CD4-positive, alpha-beta memory T cell (primary cell): ENCODE measurements at regions not wholly inside any gene's neighbourhood (a gene's known extent, or its start where the extent isn't known, plus 50 kb on each side); places are given as distances from the start of the nearest gene placed in this dataset.
"Not testable (repeated sequence)": the region's sequence is repeated elsewhere in the genome, so short reads cannot be mapped to it uniquely, and the experiment has no call there.

Source experiments
- CTCF ChIA-PET: fragments of 350-600 bp; sonication (Branson Sonifier 250); formaldehyde crosslinking; loops from one replicate; lab custom pipeline; 2021; ENCODE audit warnings: inconsistent platforms; ENCODE audit not compliant: partially characterized antibody; lab: Charles Lee
- POLR2A ChIA-PET: fragments of 350-600 bp; sonication (Branson Sonifier 250); formaldehyde crosslinking; loops from one replicate; lab custom pipeline; 2021; ENCODE audit not compliant: partially characterized antibody; lab: Charles Lee
- DNase-seq, 5 donors: peaks; one replicate each; pipeline versions ENCODE4 v3.0.0 to v3.0.0-alpha.2; 2020 to 2022; ENCODE audit warnings: mixed read lengths in 1 of 5
- H3K27ac ChIP-seq: one replicate; pipeline ENCODE4 v1.7.0; 2013; ENCODE audit warnings: low read depth, low read length
- H3K27me3 ChIP-seq: 2 replicates; pipeline ENCODE4 v1.7.0; 2013; ENCODE audit warnings: mild to moderate bottlenecking, low read length, moderate library complexity; ENCODE audit not compliant: insufficient read depth
- H3K36me3 ChIP-seq: 2 replicates; pipeline ENCODE4 v1.7.0; 2013; ENCODE audit warnings: mild to moderate bottlenecking, low read length, moderate library complexity; ENCODE audit not compliant: insufficient read depth
- H3K4me1 ChIP-seq: 2 replicates; pipeline ENCODE4 v1.7.0; 2013; ENCODE audit warnings: mild to moderate bottlenecking, low read length, moderate library complexity; ENCODE audit not compliant: insufficient read depth
- H3K4me3 ChIP-seq, 2 donors: one replicate each; pipeline ENCODE4 v1.7.0; 2013; ENCODE audit warnings: low read length in 2 of 2, mild to moderate bottlenecking in 1 of 2
- H3K9me3 ChIP-seq, 2 donors: one replicate each; pipeline ENCODE4 v1.7.0; 2013; ENCODE audit warnings: low read length in 2 of 2, control low read depth in 1 of 2; ENCODE audit not compliant: control insufficient read depth in 1 of 2
- H3K27ac Mint-ChIP-seq, 7 donors: one replicate each; pipeline ENCODE4 v1.8.0; 2020 to 2021; ENCODE audit warnings: mixed read lengths in 7 of 7, mild to moderate bottlenecking in 6 of 7, inconsistent platforms in 3 of 7, moderate library complexity in 3 of 7
- H3K27me3 Mint-ChIP-seq, 2 donors: one replicate each; pipeline ENCODE4 v1.8.0; 2020 to 2021; ENCODE audit warnings: mixed read lengths in 2 of 2
- H3K36me3 Mint-ChIP-seq, 2 donors: one replicate each; pipeline ENCODE4 v1.8.0; 2020 to 2021; ENCODE audit warnings: mixed read lengths in 2 of 2, inconsistent platforms in 1 of 2, mild to moderate bottlenecking in 1 of 2
- H3K4me1 Mint-ChIP-seq, 4 donors: one replicate each; pipeline ENCODE4 v1.8.0; 2020 to 2021; ENCODE audit warnings: mixed read lengths in 4 of 4, mild to moderate bottlenecking in 1 of 4
- H3K4me3 Mint-ChIP-seq, 8 donors: one replicate each; pipeline ENCODE4 v1.8.0; 2020 to 2021; ENCODE audit warnings: mixed read lengths in 8 of 8, mild to moderate bottlenecking in 7 of 8, moderate library complexity in 6 of 8, inconsistent platforms in 3 of 8
- H3K9me3 Mint-ChIP-seq, 8 donors: one replicate each; pipeline ENCODE4 v1.8.0; 2020 to 2021; ENCODE audit warnings: mixed read lengths in 8 of 8, mild to moderate bottlenecking in 5 of 8, inconsistent platforms in 3 of 8, moderate library complexity in 1 of 8
- intact Hi-C: fragments of 100-400 bp; cut with micrococcal nuclease; formaldehyde crosslinking; loops from one replicate; pipeline ENCODE4 v1.15.1; 2023

- H3K36me3 Mint-ChIP-seq, DNase-seq, H3K4me3 ChIP-seq, H3K27ac ChIP-seq, H3K27me3 Mint-ChIP-seq, POLR2A ChIA-PET, H3K27ac Mint-ChIP-seq, CTCF ChIA-PET, H3K4me1 ChIP-seq, H3K9me3 Mint-ChIP-seq, H3K9me3 ChIP-seq, H3K4me3 Mint-ChIP-seq, H3K27me3 ChIP-seq, H3K36me3 ChIP-seq: not testable (repeated sequence)
- intact Hi-C loops: loop anchor here (5.0 to 10.0 kb wide), 2 partner anchors 64 to 82 kb away; partner anchors contain the start of gene ADGRL1
- H3K4me1 Mint-ChIP-seq: peaks cover 8 to 13% (median 11%) of the 10 kb centered on the region in 4 donors
These were observed 80.6 kb upstream of the ADGRL1 start for GRCh38 chr19:14286594-14286993.

- H3K4me3 ChIP-seq, H3K36me3 ChIP-seq, H3K36me3 Mint-ChIP-seq, H3K27ac ChIP-seq, H3K4me1 ChIP-seq, H3K27me3 Mint-ChIP-seq, H3K9me3 ChIP-seq, CTCF ChIA-PET, H3K9me3 Mint-ChIP-seq, POLR2A ChIA-PET, DNase-seq, H3K4me3 Mint-ChIP-seq, H3K27me3 ChIP-seq: not testable (repeated sequence)
- Mint-ChIP-seq H3K27ac (peak overlapping the region in 1 of 7 donors; percentile 32), H3K4me1 (peaks cover 8 to 13% (median 11%) of the 10 kb centered on the region in 4 donors)
- intact Hi-C loops: loop anchor here (5.0 to 10.0 kb wide), 2 partner anchors 63 to 81 kb away; partner anchors contain the start of gene ADGRL1
These were observed 79.8 kb upstream of the ADGRL1 start for GRCh38 chr19:14285726-14286125.

- Mint-ChIP-seq H3K4me3 (peak overlapping the region in 4 of 8 donors; percentile 21 to 36 (median 31)), H3K4me1 (peaks cover 8 to 13% (median 10%) of the 10 kb centered on the region in 4 donors), H3K27ac (peak overlapping the region in 3 of 7 donors; percentile 24 to 48 (median 30))
- POLR2A ChIA-PET, H3K36me3 ChIP-seq, H3K27ac ChIP-seq, H3K27me3 ChIP-seq, H3K9me3 ChIP-seq, CTCF ChIA-PET, DNase-seq, H3K27me3 Mint-ChIP-seq, H3K9me3 Mint-ChIP-seq, H3K4me3 ChIP-seq, H3K4me1 ChIP-seq, H3K36me3 Mint-ChIP-seq: not testable (repeated sequence)
- intact Hi-C loops: loop anchor here (10.0 kb wide), 1 partner anchor 79 kb away; the partner anchor contains the start of gene ADGRL1
These were observed 78.0 kb upstream of the ADGRL1 start for GRCh38 chr19:14283813-14284520.

- POLR2A ChIA-PET, H3K4me3 Mint-ChIP-seq, H3K27me3 ChIP-seq, H3K27ac ChIP-seq, DNase-seq, H3K4me3 ChIP-seq, H3K36me3 ChIP-seq, intact Hi-C loops, H3K9me3 ChIP-seq, H3K27me3 Mint-ChIP-seq, H3K27ac Mint-ChIP-seq: not testable (repeated sequence)
- CTCF ChIA-PET: interaction anchor here (0.7 to 2.0 kb wide), 2 partner anchors 10 to 142 kb away, joined by 4 to 7 read pairs; partner anchors contain the start of gene ASF1B
- Mint-ChIP-seq H3K4me1 (peaks cover 14 to 25% (median 14%) of the 10 kb centered on the region in 4 donors), H3K36me3 (peaks cover 5 to 11% of the 10 kb centered on the region in 2 donors), H3K9me3 (peaks cover 0 to 15% (median 10%) of the 10 kb centered on the region in 8 donors)
- H3K4me1 ChIP-seq: peaks cover 18% of the 10 kb centered on the region
These were observed 73.3 kb upstream of the ADGRL1 start for GRCh38 chr19:14279270-14279669.

GRCh38 chr19:14277608-14278007 is 71.6 kb upstream of the ADGRL1 start:
- intact Hi-C loops: no loop called here
- no peak overlapping the region for H3K4me3 Mint-ChIP-seq
- Histone ChIP-seq H3K4me3 (no peak overlapping the region), H3K36me3 (no peaks in the 10 kb centered on the region), H3K27me3 (no peaks in the 10 kb centered on the region), H3K27ac (no peak overlapping the region), H3K9me3 (peaks cover 0 to 3% of the 10 kb centered on the region in 2 donors), H3K4me1 (peaks cover 11% of the 10 kb centered on the region)
- peaks cover 0 to 15% (median 10%) of the 10 kb centered on the region in 8 donors for H3K9me3 Mint-ChIP-seq
- peaks cover 5 to 11% of the 10 kb centered on the region in 2 donors for H3K36me3 Mint-ChIP-seq
- DNase-seq: no peak
- peaks cover 8 to 18% (median 10%) of the 10 kb centered on the region in 4 donors for H3K4me1 Mint-ChIP-seq
- H3K27ac Mint-ChIP-seq: no peak overlapping the region
- H3K27me3 Mint-ChIP-seq: peaks cover 2 to 5% of the 10 kb centered on the region in 2 donors
- ChIA-PET CTCF (interaction anchor here (1.1 to 2.0 kb wide), 5 partner anchors 11 to 78 kb away, joined by 3 to 7 read pairs (median 4); no protein-coding TSS in a partner anchor), POLR2A (interaction anchor here (1.2 kb wide), 1 partner anchor 141 kb away, joined by 3 read pairs; the partner anchor contains the start of gene ASF1B)

- H3K36me3 ChIP-seq, H3K27ac ChIP-seq, H3K27me3 Mint-ChIP-seq, DNase-seq, H3K27me3 ChIP-seq, H3K9me3 ChIP-seq, intact Hi-C loops, H3K4me3 ChIP-seq: not testable (repeated sequence)
- Mint-ChIP-seq H3K36me3 (peaks cover 5 to 11% of the 10 kb centered on the region in 2 donors), H3K4me3 (peak overlapping the region in 2 of 8 donors; percentile 32 to 69), H3K9me3 (peaks cover 0 to 17% (median 10%) of the 10 kb centered on the region in 8 donors), H3K4me1 (peaks cover 8 to 18% (median 10%) of the 10 kb centered on the region in 4 donors), H3K27ac (peak overlapping the region in 3 of 7 donors; percentile 17 to 98 (median 57))
- ChIA-PET POLR2A (interaction anchor here (0.6 to 1.8 kb wide), 2 partner anchors 26 to 222 kb away, joined by 3 to 5 read pairs; no protein-coding TSS in a partner anchor), CTCF (interaction anchor here (0.6 kb wide), 1 partner anchor 111 kb away, joined by 3 read pairs; no protein-coding TSS in a partner anchor)
- peaks cover 11% of the 10 kb centered on the region for H3K4me1 ChIP-seq
These were observed 69.9 kb upstream of the ADGRL1 start for GRCh38 chr19:14275823-14276222.

- peaks cover 5 to 11% of the 10 kb centered on the region in 2 donors for H3K36me3 Mint-ChIP-seq
- H3K27ac Mint-ChIP-seq: peak overlapping the region in 1 of 7 donors; percentile 98
- Histone ChIP-seq H3K9me3 (peaks cover 0 to 3% of the 10 kb centered on the region in 2 donors), H3K27ac (no peak overlapping the region), H3K4me3 (no peak overlapping the region), H3K36me3 (no peaks in the 10 kb centered on the region), H3K27me3 (no peaks in the 10 kb centered on the region), H3K4me1 (peaks cover 11% of the 10 kb centered on the region)
- peaks cover 0 to 17% (median 10%) of the 10 kb centered on the region in 8 donors for H3K9me3 Mint-ChIP-seq
- POLR2A ChIA-PET: no interaction called here
- CTCF ChIA-PET: no interaction called here
- peaks cover 0 to 5% of the 10 kb centered on the region in 2 donors for H3K27me3 Mint-ChIP-seq
- peaks cover 8 to 18% (median 10%) of the 10 kb centered on the region in 4 donors for H3K4me1 Mint-ChIP-seq
- intact Hi-C loops: no loop called here
- no peak for DNase-seq
- no peak overlapping the region for H3K4me3 Mint-ChIP-seq
These were observed 66.7 kb upstream of the ADGRL1 start for GRCh38 chr19:14272623-14273022.
